ENCODE measurements at regions not wholly inside any gene's neighbourhood (a gene's known extent, or its start where the extent isn't known, plus 50 kb on each side); places are given as distances from the start of the nearest gene placed in this dataset.

DNA sequence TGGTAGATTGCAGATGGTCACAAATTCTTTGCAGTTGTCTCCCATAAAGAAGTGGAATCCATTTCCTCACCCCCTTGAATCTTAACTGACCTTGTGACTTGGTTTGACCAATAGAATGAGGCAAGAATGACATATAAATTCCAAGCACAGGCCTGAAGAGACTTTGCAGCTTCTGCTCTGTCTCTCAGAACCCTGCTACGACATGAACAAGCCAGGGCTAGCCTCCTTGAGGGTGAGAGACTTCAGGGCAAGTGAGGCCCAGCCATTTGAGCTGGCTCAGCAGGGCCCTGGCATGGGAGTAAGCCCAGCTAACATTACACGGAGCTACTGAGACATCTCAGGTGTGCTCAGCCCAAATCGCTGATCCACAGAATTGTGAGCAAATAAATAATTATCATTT is 216.3 kb upstream of the MAN1A1 start:
- DNase-seq = no peak

DNA sequence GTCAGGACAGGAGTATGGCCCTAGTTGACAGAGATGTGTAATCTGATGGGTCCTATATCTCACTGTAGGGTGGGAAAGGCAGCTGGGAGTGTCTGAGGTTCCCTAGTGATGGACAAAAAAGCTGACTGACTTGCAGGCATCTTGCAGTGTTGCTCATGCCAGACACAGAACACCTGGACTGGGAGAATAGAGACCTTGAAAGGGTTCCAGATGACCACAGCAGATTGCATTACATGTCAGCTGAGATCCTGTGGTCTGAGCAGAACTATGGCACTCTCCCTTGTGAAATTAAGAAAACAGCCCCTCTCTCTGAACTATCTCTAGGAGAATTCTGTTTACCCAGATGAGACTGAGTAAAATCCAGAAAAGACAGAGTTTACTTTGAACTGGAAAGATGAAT is 212.6 kb upstream of the MAN1A1 start:
- no peak for DNase-seq

DNA sequence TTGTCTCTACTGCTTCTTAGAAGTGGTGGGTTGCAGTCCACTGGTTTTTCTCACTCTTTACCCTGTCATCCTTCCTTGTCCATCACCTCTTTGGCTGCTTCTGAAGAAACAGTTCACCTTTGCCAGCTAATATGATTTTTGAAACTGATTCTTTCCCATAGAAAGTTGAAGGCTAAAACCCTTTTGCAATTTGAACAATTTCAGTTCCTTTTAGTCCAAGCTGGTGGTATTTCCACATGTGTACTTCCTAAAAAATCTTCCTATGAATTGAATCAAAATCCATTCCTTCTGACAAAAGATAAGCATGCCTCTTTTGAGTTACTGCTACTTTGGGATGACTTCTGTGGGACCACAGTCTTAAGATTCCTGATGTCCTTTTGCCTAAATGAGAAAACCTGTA is 210.0 kb upstream of the MAN1A1 start:
- no peak for DNase-seq

- no peak for DNase-seq
Observed at GRCh38 chr6:119557239-119557638, 207.7 kb upstream of the MAN1A1 start.

DNA sequence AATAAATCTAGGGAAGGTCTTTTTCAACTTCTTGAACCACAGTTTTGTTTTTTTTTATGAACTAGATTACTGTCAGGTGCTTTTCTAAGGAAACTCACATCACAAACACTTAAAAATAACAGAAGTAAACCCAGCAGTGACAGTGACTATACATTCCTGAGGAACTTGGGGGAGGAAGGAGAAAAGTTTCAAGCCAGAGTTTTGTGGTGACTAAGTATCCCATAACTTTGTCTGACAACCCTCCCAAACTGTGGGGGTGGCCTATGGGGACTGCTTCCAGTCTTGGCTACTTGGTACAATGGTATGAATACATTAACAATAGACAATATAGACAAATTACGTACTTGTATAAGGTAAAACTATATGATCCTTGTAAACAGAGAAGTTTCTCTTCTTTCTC is 202.5 kb upstream of the MAN1A1 start:
- DNase-seq = no peak

- DNase-seq = no peak
Observed at GRCh38 chr6:119547024-119547423, 197.5 kb upstream of the MAN1A1 start.

DNA sequence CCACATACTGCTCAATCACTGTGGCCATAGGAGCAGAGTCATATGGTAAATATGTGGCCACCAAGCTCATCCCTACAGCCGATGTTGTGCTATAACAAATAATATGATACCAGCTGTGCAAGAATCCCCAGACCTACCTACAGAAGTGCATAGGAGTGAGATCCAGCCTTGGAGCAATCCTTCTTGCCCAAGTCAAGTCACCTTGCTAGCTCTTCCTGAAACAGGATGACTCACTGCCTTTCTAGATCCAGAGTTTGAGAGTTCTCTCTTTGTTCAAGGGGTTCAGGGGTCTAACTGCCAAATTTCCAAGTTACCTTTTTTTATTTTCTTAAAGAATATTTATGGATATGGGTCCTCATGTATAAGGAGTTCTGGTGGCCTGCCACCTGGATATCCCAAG is 195.7 kb upstream of the MAN1A1 start:
- DNase-seq = no peak

DNA sequence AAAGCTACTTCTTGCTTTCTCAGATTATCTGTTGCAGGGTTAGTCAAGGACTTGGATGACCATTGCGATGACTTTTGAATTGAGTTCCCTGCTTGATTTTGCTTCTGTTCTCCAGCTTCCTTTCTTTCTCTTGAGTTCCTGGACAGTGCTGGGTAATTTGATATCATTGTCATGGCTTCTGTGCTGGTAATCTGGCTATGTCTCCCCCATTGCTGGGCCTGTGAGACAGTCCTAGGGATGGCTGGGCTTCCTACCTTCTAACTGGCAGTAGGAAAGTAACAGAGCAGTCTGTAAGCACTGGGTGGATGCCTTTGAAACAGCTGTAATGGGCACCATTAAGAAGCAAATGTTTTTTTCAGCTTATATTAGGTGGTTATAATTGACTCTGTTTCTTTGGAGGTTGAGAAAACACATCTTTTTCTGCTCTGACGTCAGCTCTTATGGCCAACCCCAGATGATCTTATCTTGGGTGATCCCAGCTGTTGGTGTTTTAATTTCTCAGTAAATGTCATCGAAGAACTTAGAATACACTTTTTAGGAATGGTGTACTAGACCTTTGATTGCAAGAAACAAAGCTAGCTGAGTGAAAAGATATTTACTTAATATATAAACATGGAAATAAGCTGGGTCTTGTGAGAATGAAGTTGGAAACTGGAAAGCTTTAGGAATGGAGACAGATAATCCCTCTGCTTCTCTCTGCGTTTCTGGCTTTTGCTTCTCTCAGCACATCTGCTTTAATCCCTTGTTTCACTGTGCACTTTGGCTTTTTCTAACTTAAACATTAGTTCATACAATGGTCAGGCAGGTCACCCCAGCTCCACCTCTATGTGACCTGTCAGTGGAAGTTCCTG is 195.0 kb upstream of the MAN1A1 start:
- no peak for DNase-seq

DNA sequence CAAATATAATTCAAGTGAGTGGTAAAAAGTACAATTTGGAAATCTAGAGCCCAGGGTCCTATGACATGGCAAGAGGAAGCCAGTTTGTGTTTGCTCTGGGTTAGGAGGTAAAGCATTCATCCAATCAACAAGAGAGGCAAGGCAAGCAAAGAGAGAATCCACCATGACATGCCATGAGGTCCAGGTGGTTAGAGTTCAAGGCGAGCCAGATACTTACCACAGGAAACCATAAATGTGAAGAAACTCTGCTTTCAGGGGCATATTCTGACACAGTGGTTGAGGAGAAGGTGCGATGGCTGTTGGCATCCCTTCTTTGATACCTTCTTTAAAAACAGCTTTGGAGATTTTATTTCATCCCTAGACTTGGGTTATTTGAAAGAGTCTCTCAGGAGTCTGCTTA is 193.8 kb upstream of the MAN1A1 start:
- no peak for DNase-seq

GRCh38 chr6:119542037-119542436 is 192.5 kb upstream of the MAN1A1 start:
- DNase-seq = no peak

- DNase-seq = no peak
Observed at GRCh38 chr6:119541132-119541905, 191.8 kb upstream of the MAN1A1 start.

DNA sequence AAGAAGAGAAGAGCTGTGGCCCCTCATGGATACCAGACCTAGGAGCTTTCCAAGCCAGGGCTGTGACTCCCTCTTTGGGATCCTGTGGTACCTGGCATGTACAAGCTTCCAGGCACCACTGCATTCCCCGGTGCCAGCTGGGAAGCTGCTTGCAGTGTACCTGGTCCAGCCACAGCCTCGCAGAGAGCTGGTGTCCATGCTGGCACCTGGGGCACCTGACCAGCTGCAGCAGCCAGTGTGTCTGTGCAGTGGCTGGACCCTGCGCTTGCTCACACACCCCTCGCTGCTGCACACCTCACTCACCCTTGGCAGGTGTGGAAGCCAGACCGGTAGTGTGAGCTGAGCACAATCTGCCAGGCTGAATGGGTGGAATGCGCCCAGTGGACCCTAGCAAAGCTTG is 190.9 kb upstream of the MAN1A1 start:
- DNase-seq = no peak

DNA sequence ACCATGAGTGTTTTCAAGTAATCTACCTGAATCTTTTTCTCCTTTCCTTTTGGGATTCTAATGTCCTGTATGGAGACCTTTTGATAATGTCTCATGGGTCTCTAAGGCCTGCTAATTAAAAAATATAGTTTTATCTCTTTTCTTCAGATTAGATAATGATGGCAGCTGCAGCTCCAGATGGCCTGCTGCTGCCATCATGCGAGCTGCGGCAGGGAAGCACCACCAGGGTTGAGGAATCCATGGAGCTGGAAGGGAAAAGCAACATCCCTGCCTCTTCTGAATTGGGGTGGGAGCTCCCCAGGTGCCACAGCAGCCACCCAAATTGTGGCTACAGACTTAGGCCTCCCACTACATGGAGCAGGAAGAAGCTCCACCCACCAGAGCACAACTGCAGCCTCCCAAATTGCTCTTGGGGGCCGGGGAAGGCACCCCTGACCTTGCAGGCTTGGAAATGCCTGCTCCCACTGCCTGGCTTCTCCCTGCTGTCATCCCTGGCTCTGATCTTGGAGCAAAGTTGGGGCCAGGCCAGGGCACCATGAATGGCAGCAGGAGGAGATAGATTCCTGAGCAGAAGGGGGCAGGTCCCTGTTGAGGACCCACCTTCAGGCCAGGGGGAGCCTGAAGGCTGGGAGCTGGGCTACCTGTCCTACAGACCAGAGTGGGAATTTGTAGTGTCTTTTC is 189.6 kb upstream of the MAN1A1 start:
- no peak for DNase-seq

- no peak for DNase-seq
Observed at GRCh38 chr6:119536666-119537065, 187.1 kb upstream of the MAN1A1 start.

DNA sequence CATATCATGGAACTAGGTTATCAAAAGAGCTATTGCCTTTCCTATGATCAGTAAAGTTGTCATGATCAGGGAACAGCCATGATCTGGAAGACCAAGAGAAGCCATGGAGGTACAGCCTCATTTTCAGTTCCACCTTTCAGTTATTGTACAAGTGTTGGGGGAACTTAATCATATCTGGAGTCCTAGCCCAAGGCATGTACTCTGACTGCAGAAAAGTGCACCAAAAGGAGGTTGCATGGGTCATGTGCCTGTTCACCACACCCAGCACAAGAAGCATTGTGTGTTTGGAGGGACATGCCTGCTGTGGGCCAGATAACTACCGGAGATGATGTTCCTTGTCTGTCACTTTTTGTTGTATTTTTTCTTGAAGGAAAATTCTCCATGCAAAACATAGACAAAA is 185.8 kb upstream of the MAN1A1 start:
- DNase-seq = no peak

DNA sequence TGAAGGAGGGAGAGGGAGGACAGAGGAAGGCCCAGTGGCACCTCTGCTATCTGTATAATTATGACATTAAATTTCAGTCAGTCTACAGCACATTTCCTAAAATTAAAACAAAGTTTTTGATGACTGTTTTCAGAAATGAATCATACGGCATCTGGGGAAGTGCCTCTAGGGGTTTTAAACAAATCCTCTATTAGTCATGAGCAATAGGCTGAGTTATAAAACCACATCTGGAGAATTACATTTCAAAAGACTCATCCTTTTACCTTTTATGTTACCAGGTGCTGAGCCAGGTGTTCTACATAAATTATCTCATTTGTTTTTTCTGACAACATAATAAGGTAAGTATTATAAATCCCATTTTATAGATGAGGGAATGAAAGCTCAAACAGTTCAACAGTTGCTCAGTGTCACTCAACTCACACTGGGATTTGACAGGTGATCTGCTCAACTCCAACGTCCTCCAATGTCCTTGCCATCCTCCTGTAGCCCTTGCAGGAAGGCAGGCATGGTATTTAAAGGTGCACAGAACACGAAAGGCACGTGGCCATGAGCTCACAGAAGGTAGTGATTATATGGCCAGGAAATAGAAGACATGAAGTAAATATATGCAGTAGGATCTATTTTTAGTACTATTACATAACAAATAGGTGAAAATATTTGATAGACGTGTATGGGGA is 184.2 kb upstream of the MAN1A1 start:
- no peak for DNase-seq

GRCh38 chr6:119527231-119527578 is 177.6 kb upstream of the MAN1A1 start:
- no peak for DNase-seq

DNA sequence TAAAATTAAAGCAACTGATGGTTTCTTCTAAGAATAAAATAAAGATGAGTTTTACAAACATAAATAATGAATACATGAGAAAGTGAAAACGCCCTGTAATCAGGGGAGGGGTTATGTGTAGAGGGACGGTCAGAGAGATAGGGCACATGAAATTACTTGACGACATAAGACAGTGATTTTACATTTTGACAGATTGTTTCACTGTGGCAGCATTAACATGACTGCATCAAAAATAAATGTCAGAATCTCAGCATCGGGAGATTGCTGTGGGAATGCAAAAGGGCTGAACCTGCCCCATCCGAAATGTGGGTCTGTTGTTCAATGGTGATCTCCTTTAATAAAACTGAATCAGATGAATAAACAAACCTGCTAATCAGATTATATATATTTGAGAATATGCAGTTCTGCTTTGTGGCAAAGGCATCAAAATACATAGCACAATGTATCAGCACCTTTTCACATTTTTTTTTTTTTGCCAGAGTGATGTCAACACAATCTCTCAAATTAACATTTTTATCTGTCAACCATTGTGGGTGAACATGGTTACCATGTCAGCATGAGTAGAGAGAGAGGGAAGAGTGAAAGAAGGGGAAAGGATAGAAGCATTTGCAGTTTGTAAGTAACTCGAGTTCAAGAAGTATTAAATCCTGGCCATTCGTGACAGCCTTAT is 177.1 kb upstream of the MAN1A1 start:
- no peak for DNase-seq

- no peak for DNase-seq
Observed at GRCh38 chr6:119524410-119524809, 174.8 kb upstream of the MAN1A1 start.

GRCh38 chr6:119523556-119523955 is 174.0 kb upstream of the MAN1A1 start:
- DNase-seq = no peak

DNA sequence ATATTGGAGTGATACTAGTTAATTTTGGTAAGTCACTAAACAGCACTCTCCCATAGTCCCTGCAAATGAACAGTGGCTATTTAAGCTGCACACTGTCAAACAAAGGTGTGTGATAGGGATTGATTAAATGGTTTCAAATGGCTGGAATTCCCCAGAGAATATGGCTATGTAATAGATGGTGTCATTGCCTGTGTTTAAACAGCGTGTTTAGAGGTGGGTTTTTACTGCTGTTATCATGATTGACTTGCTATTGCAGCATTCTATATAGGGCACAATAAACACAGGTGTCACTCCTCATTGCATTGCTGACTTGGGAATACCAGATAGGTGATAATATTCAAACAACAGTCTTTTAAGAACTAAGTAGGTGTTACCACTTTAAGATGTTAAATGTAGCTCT is 171.7 kb upstream of the MAN1A1 start:
- DNase-seq = no peak

GRCh38 chr6:119517428-119517827 is 167.9 kb upstream of the MAN1A1 start:
- no peak for DNase-seq

- DNase-seq = no peak
Observed at GRCh38 chr6:119514345-119514744, 164.8 kb upstream of the MAN1A1 start.

Measured in GOT3 (cell line).